ENCODE measurements at regions not wholly inside any gene's neighbourhood (a gene's known extent, or its start where the extent isn't known, plus 50 kb on each side); places are given as distances from the start of the nearest gene placed in this dataset.

DNA sequence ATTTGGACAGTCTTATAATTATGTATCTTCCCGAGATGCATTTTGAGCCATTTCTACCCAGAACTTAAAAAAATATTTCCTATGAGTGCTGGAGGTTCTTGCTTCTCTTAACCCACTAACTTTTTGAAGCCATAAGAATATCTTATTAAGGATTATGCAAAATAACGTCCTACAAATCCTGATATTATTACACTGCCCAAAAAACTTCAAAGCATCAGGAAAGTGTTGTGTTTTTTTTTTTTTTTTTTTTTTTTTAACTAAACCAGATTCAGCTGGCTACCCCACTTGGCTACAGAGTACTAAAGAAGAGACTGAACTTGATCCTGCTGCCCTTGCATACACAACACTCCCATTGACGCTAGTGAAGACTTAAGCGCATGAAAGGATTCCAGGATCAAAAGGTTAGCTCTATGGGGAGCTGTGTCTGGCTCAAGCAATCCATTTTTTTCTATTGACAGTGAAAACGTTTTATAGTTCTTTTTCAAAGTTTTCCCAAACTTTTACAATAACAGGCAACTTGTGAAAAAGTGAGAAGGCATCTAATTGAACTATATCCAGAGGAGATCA lies 141.4 kb downstream of the KCNRG start:
- Histone ChIP-seq H4K8ac (replicated peaks; ENCODE audit: insufficient read length, low read depth, low read length) (no peak overlapping the region), H3K27ac (ENCODE audit: insufficient read length, low read depth, low read length) (no peak overlapping the region), H2AK5ac (ENCODE audit: insufficient read length, low read length) (no peak overlapping the region), H2BK20ac (ENCODE audit: low read depth, low read length, poor library complexity, severe bottlenecking) (no peak overlapping the region), H3K14ac (ENCODE audit: insufficient read depth, low read length) (no peak overlapping the region), H2BK120ac (ENCODE audit: low read depth, low read length, poor library complexity, severe bottlenecking) (no peak overlapping the region), H3K18ac (ENCODE audit: insufficient read length, low read depth, low read length) (no peak overlapping the region), H3K27me3 (ENCODE audit: insufficient read depth, low read length) (no peaks in the 10 kb centered on the region), H2BK5ac (ENCODE audit: insufficient read length, low read length) (no peak overlapping the region), H4K20me1 (ENCODE audit: control insufficient read depth, insufficient read depth, insufficient read length) (no peaks in the 10 kb centered on the region), H3T11ph (ENCODE audit: low read length) (no peak overlapping the region), H4K5ac (ENCODE audit: insufficient read length, low read depth, low read length) (no peak overlapping the region), H3K4ac (ENCODE audit: low read depth, low read length) (no peak overlapping the region), H3K79me2 (ENCODE audit: insufficient read depth, low read length) (no peaks in the 10 kb centered on the region), H3K4me1 (ENCODE audit: insufficient read depth, low read length) (no peaks in the 10 kb centered on the region), H2AFZ (ENCODE audit: low read length) (no peak overlapping the region), H3K23me2 (ENCODE audit: insufficient read length, low read depth, low read length, poor library complexity, severe bottlenecking) (no peaks in the 10 kb centered on the region), H2BK15ac (ENCODE audit: low read depth, low read length) (no peak overlapping the region), H3K79me1 (ENCODE audit: insufficient read depth, low read depth, low read length, poor library complexity, severe bottlenecking) (no peaks in the 10 kb centered on the region), H2BK12ac (ENCODE audit: insufficient read length, low read depth, low read length) (no peak overlapping the region), H3K4me2 (ENCODE audit: insufficient read depth, insufficient read length, low read length) (no peak overlapping the region), H3K23ac (ENCODE audit: insufficient read length, low read depth, low read length) (no peak overlapping the region), H3K9me3 (ENCODE audit: control insufficient read depth, low read depth, low read length) (no peaks in the 10 kb centered on the region), H3K56ac (ENCODE audit: insufficient read length, low read depth, low read length) (no peak overlapping the region), H3K9ac (ENCODE audit: extremely low read depth, insufficient read length, low read length) (no peak overlapping the region), H4K91ac (ENCODE audit: insufficient read length, low read depth, low read length) (no peak overlapping the region)
- Mint-ChIP-seq H3K27ac (no peak overlapping the region), H3K4me3 (no peak overlapping the region), H3K36me3 (ENCODE audit: insufficient read depth in 1 of 3, low read depth in 3 of 3) (no peaks in the 10 kb centered on the region), H3K9me3 (no peaks in the 10 kb centered on the region), H3K27me3 (ENCODE audit: low read depth) (peaks cover 4% of the 10 kb centered on the region; the same call in 1 of the 2 replicates), H3K4me1 (peaks cover 5 to 7% of the 10 kb centered on the region in 2 experiments)
- no CpG with 5 or more reads among the region's 5 CpGs for WGBS (ENCODE audit: extremely low coverage, insufficient read length, low lambda C conversion rate)
- DNase-seq: no peak
- TF ChIP-seq, protein P1, sequence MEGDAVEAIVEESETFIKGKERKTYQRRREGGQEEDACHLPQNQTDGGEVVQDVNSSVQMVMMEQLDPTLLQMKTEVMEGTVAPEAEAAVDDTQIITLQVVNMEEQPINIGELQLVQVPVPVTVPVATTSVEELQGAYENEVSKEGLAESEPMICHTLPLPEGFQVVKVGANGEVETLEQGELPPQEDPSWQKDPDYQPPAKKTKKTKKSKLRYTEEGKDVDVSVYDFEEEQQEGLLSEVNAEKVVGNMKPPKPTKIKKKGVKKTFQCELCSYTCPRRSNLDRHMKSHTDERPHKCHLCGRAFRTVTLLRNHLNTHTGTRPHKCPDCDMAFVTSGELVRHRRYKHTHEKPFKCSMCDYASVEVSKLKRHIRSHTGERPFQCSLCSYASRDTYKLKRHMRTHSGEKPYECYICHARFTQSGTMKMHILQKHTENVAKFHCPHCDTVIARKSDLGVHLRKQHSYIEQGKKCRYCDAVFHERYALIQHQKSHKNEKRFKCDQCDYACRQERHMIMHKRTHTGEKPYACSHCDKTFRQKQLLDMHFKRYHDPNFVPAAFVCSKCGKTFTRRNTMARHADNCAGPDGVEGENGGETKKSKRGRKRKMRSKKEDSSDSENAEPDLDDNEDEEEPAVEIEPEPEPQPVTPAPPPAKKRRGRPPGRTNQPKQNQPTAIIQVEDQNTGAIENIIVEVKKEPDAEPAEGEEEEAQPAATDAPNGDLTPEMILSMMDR (conservative IDR thresholded peaks at IDR 0.05): no peak

Data from H9 (cell line).